Fibroblast of pulmonary artery (primary cell): ENCODE measurements at regions not wholly inside any gene's neighbourhood (a gene's known extent, or its start where the extent isn't known, plus 50 kb on each side); places are given as distances from the start of the nearest gene placed in this dataset.

ENCODE experiments used
- DNase-seq: peaks from one replicate; pipeline ENCODE4 v3.0.0-alpha.2; 2010; ENCODE audit warnings: low read depth
- H3K4me3 ChIP-seq: replicated peaks from 2 replicates; pipeline ENCODE4 v1.5.1; 2011; ENCODE audit warnings: low read depth, mild to moderate bottlenecking, control low read depth, low read length, moderate library complexity
- CTCF ChIP-seq: IDR thresholded peaks from 2 replicates; pipeline ENCODE4 v1.5.1; 2011; ENCODE audit warnings: mild to moderate bottlenecking, control low read depth, low read length, inconsistent platforms; ENCODE audit errors: missing control alignments

GRCh38 chr18:29307231-29307630 is 1130.3 kb upstream of the CDH2 start:
- no peak for DNase-seq
- TF ChIP-seq CTCF = no peak
- no peak overlapping the region for H3K4me3 ChIP-seq

- no peak for DNase-seq
- no peak overlapping the region for H3K4me3 ChIP-seq
- no peak for TF ChIP-seq CTCF
These were observed 1128.6 kb upstream of the CDH2 start for GRCh38 chr18:29305516-29305915.

DNA sequence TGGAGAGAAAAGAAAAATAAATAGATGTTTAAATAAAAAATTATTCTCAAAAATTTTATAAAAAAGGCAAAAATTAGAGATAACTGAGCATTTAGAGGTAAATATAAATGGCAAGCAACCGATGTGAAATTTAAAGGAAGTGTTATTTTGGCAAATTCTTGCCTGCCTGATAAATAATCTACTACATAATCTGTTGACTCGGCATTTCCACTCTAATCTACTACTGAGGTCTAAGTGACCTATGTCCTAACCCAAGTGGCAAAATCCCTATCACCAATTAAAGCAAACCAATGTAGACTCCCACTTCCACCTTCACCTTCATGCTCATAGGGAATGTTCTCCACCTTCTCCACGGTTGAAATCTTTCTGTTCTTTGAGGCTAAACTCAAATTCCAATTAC is 1124.1 kb upstream of the CDH2 start:
- no peak overlapping the region for H3K4me3 ChIP-seq
- no peak for TF ChIP-seq CTCF
- no peak for DNase-seq

DNA sequence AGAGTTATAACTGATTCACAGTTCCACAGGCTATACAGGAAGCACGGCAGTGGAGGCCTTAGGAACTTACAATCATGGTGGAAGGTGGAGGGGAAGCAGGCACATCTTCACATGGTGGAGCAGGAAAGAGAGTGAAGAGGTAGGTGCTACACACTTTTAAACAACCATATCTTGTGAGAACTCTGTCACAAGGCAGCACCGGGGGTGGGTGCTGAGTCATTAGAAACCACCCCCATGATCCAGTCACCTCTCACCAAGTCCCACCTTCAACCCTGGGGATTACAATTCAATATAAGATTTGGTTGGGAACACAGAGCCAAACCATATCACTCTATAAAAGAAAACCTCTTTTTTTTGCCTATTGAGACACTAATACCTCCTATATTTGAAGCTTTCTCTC is 1108.5 kb upstream of the CDH2 start:
- no peak for DNase-seq
- no peak overlapping the region for H3K4me3 ChIP-seq
- no peak for TF ChIP-seq CTCF

DNA sequence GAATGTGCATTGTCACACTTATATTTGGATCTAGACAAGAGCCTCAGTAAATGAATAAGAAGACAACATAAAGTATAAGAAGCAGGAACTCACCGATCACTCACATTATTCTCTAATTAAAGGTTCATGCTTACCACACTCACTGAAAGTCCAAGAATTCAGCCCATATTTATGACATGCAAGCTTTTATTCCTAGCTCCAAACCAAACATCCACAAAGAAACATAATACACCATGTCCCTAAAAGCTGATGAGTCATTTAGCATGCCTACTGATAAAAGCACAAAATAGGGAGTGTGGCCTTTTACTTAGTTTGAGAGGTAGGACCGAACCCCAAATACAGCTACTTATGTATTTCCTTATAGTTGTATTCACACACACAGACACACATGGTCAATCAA is 1094.6 kb upstream of the CDH2 start:
- TF ChIP-seq CTCF = no peak
- DNase-seq = peak; percentile 45
- H3K4me3 ChIP-seq = no peak overlapping the region

DNA sequence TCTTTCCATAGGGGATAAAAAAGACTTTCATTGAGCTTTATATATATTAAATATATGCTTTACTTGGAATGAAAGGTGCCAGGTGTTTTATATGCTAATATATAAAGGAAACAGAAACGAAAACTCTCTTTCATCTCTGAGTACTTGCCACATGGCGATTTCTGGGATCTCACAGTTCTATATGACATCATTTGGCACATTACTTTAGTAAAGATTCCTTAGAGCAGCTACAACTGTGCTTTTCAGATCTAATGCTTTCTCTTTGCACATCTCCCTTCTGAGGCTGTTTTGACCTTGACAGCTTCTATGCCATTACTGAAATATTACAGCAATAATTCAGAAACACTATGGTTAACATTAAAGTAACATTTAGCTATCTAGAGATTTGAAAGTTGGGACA is 1082.9 kb upstream of the CDH2 start:
- no peak overlapping the region for H3K4me3 ChIP-seq
- peak; percentile 14 for DNase-seq
- TF ChIP-seq CTCF = no peak

GRCh38 chr18:29254123-29254522 is 1077.2 kb upstream of the CDH2 start:
- no peak for DNase-seq
- no peak for TF ChIP-seq CTCF
- no peak overlapping the region for H3K4me3 ChIP-seq
